Astrocyte (in vitro differentiated cells and primary cell): ENCODE measurements at regions not wholly inside any gene's neighbourhood (a gene's known extent, or its start where the extent isn't known, plus 50 kb on each side); places are given as distances from the start of the nearest gene placed in this dataset.

Experiments used
- DNase-seq: peaks from one replicate; pipeline ENCODE4 v3.0.0-alpha.2; 2010; ENCODE audit warnings: low read depth
- FAIRE-seq: peaks from 2 replicates; lab custom pipeline; 2011; peaks lifted over from hg19 to GRCh38; lab: Jason Lieb, UNC
- H2AFZ ChIP-seq: 2 replicates; pipeline ENCODE4 v1.6.0; 2012; ENCODE audit warnings: low read depth, low read length, inconsistent platforms
- H3K27ac ChIP-seq: 2 replicates; pipeline ENCODE4 v1.5.1; 2011; ENCODE audit warnings: low read depth, low read length, inconsistent platforms
- H3K27me3 ChIP-seq: 2 replicates; pipeline ENCODE4 v1.6.0; 2011; ENCODE audit warnings: low read length, inconsistent platforms; ENCODE audit not compliant: insufficient read depth
- H3K36me3 ChIP-seq: 2 replicates; pipeline ENCODE4 v1.5.1; 2011; ENCODE audit warnings: low read length, inconsistent platforms; ENCODE audit not compliant: insufficient read depth
- H3K4me1 ChIP-seq: 2 replicates; pipeline ENCODE4 v1.5.1; 2011; ENCODE audit warnings: low read length, inconsistent platforms; ENCODE audit not compliant: insufficient read depth
- H3K4me2 ChIP-seq: 2 replicates; pipeline ENCODE4 v1.6.0; 2012; ENCODE audit warnings: low read length, inconsistent platforms
- H3K4me3 ChIP-seq: 2 replicates; pipeline ENCODE4 v1.5.1; 2011; ENCODE audit warnings: low read depth, mild to moderate bottlenecking, low read length, inconsistent platforms; ENCODE audit not compliant: insufficient read depth
- H3K79me2 ChIP-seq: 2 replicates; pipeline ENCODE4 v1.6.0; 2012; ENCODE audit warnings: mild to moderate bottlenecking, low read length, inconsistent platforms; ENCODE audit not compliant: insufficient read depth
- H3K9ac ChIP-seq: 2 replicates; pipeline ENCODE4 v1.6.0; 2012; ENCODE audit warnings: mild to moderate bottlenecking, low read length, inconsistent platforms
- H3K9me3 ChIP-seq: 2 replicates; pipeline ENCODE4 v1.5.1; 2012; ENCODE audit warnings: low read depth, mild to moderate bottlenecking, low read length, inconsistent platforms; ENCODE audit not compliant: insufficient read depth
- H4K20me1 ChIP-seq: 2 replicates; pipeline ENCODE4 v1.6.0; 2012; ENCODE audit warnings: low read length, inconsistent platforms; ENCODE audit not compliant: insufficient read depth
- H3K27ac Mint-ChIP-seq: one replicate; pipeline ENCODE4 v1.8.0; 2021; ENCODE audit warnings: mild to moderate bottlenecking, mixed read lengths; ENCODE audit not compliant: unreplicated experiment
- H3K27me3 Mint-ChIP-seq: one replicate; pipeline ENCODE4 v1.8.0; 2021; ENCODE audit warnings: low read depth, mixed read lengths; ENCODE audit not compliant: unreplicated experiment
- H3K36me3 Mint-ChIP-seq: one replicate; pipeline ENCODE4 v1.8.0; 2021; ENCODE audit warnings: low read depth, mixed read lengths; ENCODE audit not compliant: unreplicated experiment
- H3K4me1 Mint-ChIP-seq: one replicate; pipeline ENCODE4 v1.8.0; 2021; ENCODE audit warnings: low read depth, mixed read lengths; ENCODE audit not compliant: unreplicated experiment
- H3K4me3 Mint-ChIP-seq: one replicate; pipeline ENCODE4 v1.8.0; 2021; ENCODE audit warnings: mild to moderate bottlenecking, moderate library complexity, mixed read lengths; ENCODE audit not compliant: unreplicated experiment
- H3K9me3 Mint-ChIP-seq: one replicate; pipeline ENCODE4 v1.8.0; 2021; ENCODE audit warnings: mild to moderate bottlenecking, mixed read lengths; ENCODE audit not compliant: unreplicated experiment
- EZH2 ChIP-seq: IDR thresholded peaks from 2 replicates; pipeline ENCODE4 v1.6.1; 2012; ENCODE audit warnings: mild to moderate bottlenecking, low read length, inconsistent platforms; ENCODE audit not compliant: insufficient read depth
- TF ChIP-seq, protein P1 (sequence below): IDR thresholded peaks from 2 replicates; pipeline ENCODE4 v1.5.1; 2011; ENCODE audit warnings: low read depth, mild to moderate bottlenecking, inconsistent platforms, low read length, moderate library complexity; ENCODE audit not compliant: insufficient read depth

DNA sequence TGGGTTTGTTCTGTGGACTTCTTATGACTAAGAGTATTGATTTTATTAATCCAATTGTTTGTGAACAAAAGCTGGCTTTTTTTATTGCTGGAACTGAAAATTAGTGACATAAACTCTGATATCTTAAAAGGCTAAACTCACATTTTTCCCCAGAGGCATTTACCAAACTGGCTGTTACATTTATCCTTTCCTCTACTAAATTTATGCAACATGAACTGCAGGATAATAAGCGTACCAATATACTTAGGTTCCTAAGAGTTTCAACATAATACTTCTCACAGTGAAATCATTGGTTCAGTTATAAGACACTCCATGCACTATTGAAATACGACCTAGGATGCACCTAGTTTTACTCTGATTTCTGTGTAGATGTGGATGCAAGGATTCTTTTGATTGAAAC is 560.8 kb upstream of the WWC1 start:
- Histone ChIP-seq H3K79me2 (no peaks in the 10 kb centered on the region), H3K36me3 (no peaks in the 10 kb centered on the region), H3K27me3 (no peaks in the 10 kb centered on the region), H4K20me1 (no peaks in the 10 kb centered on the region), H2AFZ (no peak overlapping the region), H3K4me2 (peak overlapping the region; percentile 48), H3K4me1 (peaks cover 15% of the 10 kb centered on the region), H3K4me3 (no peak overlapping the region), H3K27ac (peak overlapping the region; percentile 77), H3K9me3 (no peaks in the 10 kb centered on the region), H3K9ac (peak overlapping the region; percentile 56)
- no peak overlapping the region for H3K4me3 Mint-ChIP-seq
- DNase-seq (no peak), FAIRE-seq (no peak)
- TF ChIP-seq EZH2, result no peak
- TF ChIP-seq, protein P1, sequence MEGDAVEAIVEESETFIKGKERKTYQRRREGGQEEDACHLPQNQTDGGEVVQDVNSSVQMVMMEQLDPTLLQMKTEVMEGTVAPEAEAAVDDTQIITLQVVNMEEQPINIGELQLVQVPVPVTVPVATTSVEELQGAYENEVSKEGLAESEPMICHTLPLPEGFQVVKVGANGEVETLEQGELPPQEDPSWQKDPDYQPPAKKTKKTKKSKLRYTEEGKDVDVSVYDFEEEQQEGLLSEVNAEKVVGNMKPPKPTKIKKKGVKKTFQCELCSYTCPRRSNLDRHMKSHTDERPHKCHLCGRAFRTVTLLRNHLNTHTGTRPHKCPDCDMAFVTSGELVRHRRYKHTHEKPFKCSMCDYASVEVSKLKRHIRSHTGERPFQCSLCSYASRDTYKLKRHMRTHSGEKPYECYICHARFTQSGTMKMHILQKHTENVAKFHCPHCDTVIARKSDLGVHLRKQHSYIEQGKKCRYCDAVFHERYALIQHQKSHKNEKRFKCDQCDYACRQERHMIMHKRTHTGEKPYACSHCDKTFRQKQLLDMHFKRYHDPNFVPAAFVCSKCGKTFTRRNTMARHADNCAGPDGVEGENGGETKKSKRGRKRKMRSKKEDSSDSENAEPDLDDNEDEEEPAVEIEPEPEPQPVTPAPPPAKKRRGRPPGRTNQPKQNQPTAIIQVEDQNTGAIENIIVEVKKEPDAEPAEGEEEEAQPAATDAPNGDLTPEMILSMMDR, result no peak
- H3K36me3 Mint-ChIP-seq, result peaks cover 8% of the 10 kb centered on the region
- H3K4me1 Mint-ChIP-seq, result peaks cover 37% of the 10 kb centered on the region
- H3K27me3 Mint-ChIP-seq, result no peaks in the 10 kb centered on the region
- H3K27ac Mint-ChIP-seq, result peak overlapping the region; percentile 95
- no peaks in the 10 kb centered on the region for H3K9me3 Mint-ChIP-seq

DNA sequence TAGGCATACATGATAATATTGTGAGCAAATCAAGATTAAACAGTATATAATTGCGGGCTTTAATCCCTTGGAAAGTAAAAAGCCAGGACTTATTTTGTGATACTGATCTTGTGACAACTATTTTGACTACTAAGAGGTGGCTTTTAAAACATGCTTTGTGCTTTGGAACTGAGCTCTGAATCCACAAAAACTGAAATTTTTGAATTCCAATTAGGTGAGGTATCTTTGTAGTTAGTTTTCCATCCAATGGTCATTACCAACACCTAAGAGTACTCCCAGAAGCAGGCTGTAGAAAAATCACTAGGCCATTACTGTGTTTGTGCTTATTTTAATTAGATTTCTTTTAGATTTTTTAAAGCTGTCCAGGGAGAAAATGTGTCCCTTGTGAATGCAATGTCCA is 559.5 kb upstream of the WWC1 start:
- H3K27me3 ChIP-seq, result no peaks in the 10 kb centered on the region
- H3K36me3 Mint-ChIP-seq, result peaks cover 11% of the 10 kb centered on the region
- no peaks in the 10 kb centered on the region for H3K9me3 Mint-ChIP-seq
- H3K27ac ChIP-seq, result no peak overlapping the region
- peak overlapping the region; percentile 79 for H3K27ac Mint-ChIP-seq
- peaks cover 35% of the 10 kb centered on the region for H3K4me1 Mint-ChIP-seq
- no peak overlapping the region for H3K4me2 ChIP-seq
- H3K4me1 ChIP-seq, result peaks cover 15% of the 10 kb centered on the region
- DNase-seq, result peak; percentile 59
- H3K79me2 ChIP-seq, result no peaks in the 10 kb centered on the region
- H2AFZ ChIP-seq, result no peak overlapping the region
- H3K9ac ChIP-seq, result no peak overlapping the region
- no peaks in the 10 kb centered on the region for H4K20me1 ChIP-seq
- TF ChIP-seq EZH2, result no peak
- TF ChIP-seq, protein P1, result no peak
- H3K4me3 ChIP-seq, result no peak overlapping the region
- no peaks in the 10 kb centered on the region for H3K36me3 ChIP-seq
- no peak overlapping the region for H3K4me3 Mint-ChIP-seq
- H3K27me3 Mint-ChIP-seq, result no peaks in the 10 kb centered on the region
- FAIRE-seq, result peak; percentile 49
- H3K9me3 ChIP-seq, result no peaks in the 10 kb centered on the region

- H3K4me3 ChIP-seq, result no peak overlapping the region
- peak overlapping the region; percentile 79 for H3K27ac Mint-ChIP-seq
- no peak overlapping the region for H3K27ac ChIP-seq
- no peaks in the 10 kb centered on the region for H3K9me3 Mint-ChIP-seq
- DNase-seq (no peak), FAIRE-seq (no peak)
- H3K36me3 Mint-ChIP-seq, result peaks cover 13% of the 10 kb centered on the region
- no peak for TF ChIP-seq EZH2
- TF ChIP-seq, protein P1, result no peak
- H3K27me3 ChIP-seq, result no peaks in the 10 kb centered on the region
- H3K4me2 ChIP-seq, result no peak overlapping the region
- H3K9me3 ChIP-seq, result no peaks in the 10 kb centered on the region
- H3K36me3 ChIP-seq, result no peaks in the 10 kb centered on the region
- no peaks in the 10 kb centered on the region for H4K20me1 ChIP-seq
- no peak overlapping the region for H3K9ac ChIP-seq
- no peaks in the 10 kb centered on the region for H3K27me3 Mint-ChIP-seq
- no peak overlapping the region for H2AFZ ChIP-seq
- H3K4me3 Mint-ChIP-seq, result no peak overlapping the region
- peaks cover 35% of the 10 kb centered on the region for H3K4me1 Mint-ChIP-seq
- H3K79me2 ChIP-seq, result no peaks in the 10 kb centered on the region
- peaks cover 15% of the 10 kb centered on the region for H3K4me1 ChIP-seq
These were observed 558.9 kb upstream of the WWC1 start for GRCh38 chr5:167732499-167732898.
